ENCODE measurements at regions not wholly inside any gene's neighbourhood (a gene's known extent, or its start where the extent isn't known, plus 50 kb on each side); places are given as distances from the start of the nearest gene placed in this dataset.

- TF ChIP-seq CTCF (conservative IDR thresholded peaks at IDR 0.05 in 1 of 2, IDR thresholded peaks at IDR 0.05 in 1 of 2; ENCODE audit: low read depth in 1 of 2, low read length in 2 of 2) (no peak), EZH2 (IDR thresholded peaks at IDR 0.05; ENCODE audit: low read length, missing control alignments) (no peak)
Measured at GRCh38 chr12:61804301-61804700, 455.9 kb upstream of the USP15 start.

Data from fibroblast of lung (primary cell).